ENCODE measurements at regions not wholly inside any gene's neighbourhood (a gene's known extent, or its start where the extent isn't known, plus 50 kb on each side); places are given as distances from the start of the nearest gene placed in this dataset.

GRCh38 chr3:150104564-150104963 is 133.9 kb upstream of the PFN2 start (continued):
- TF ChIP-seq, protein P1, sequence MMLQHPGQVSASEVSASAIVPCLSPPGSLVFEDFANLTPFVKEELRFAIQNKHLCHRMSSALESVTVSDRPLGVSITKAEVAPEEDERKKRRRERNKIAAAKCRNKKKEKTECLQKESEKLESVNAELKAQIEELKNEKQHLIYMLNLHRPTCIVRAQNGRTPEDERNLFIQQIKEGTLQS (IDR thresholded peaks at IDR 0.05; ENCODE audit: insufficient read depth, low read depth, low read length) = no peak
